DMS 273 treated with DMSO at 0.1 percent for 48 hours (cell line): ENCODE measurements at regions not wholly inside any gene's neighbourhood (a gene's known extent, or its start where the extent isn't known, plus 50 kb on each side); places are given as distances from the start of the nearest gene placed in this dataset.
"Not testable (repeated sequence)": the region's sequence is repeated elsewhere in the genome, so short reads cannot be mapped to it uniquely, and the experiment has no call there.

Experiments used
- DNase-seq: peaks from one replicate; lab custom pipeline; 2025; lab: John Stamatoyannopoulos, UW

DNA sequence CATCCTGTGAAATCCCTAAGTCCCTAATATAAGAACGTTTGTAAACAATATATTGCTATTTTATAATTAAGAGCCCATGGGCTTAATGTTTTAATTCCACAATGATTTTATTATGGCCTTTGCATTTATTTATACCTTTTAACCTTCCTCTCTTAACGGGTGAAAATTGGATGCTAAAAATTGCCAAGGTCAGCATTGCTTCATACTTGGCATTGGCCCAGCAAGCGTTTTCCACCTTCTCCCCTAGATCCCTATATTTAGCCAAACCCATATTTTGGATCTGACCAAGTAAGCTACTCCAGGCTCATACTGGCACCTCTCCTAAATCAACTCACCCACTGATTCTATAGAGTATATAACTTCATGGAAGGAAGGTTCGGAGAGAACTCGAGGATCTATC is 188.0 kb upstream of the NR2F2 start:
- no peak for DNase-seq

GRCh38 chr15:96144734-96145133 is 185.8 kb upstream of the NR2F2 start:
- DNase-seq, result no peak

GRCh38 chr15:96146726-96147125 is 183.8 kb upstream of the NR2F2 start:
- DNase-seq, result no peak

- no peak for DNase-seq
Measured at GRCh38 chr15:96147267-96147666, 183.2 kb upstream of the NR2F2 start.

DNA sequence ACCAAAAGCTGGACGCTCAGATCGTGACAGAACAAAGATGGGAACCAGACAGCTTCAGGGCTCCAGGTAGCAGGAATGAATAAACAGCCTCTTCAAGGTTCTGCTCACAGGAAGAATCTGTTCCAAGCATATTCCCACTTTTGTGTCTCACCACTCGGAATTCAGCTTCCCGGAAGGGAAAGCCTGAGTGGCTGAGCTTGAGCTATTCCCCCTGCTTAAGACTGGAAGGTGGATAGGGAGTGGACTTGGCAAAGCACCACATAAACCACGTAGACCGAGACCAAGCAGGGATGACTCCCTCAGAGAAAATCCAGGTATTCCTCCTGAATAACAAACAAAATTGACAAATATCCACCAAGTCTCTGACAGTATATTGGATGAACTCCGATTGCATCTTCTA is 180.2 kb upstream of the NR2F2 start:
- DNase-seq, result no peak

GRCh38 chr15:96151749-96152148 is 178.8 kb upstream of the NR2F2 start:
- DNase-seq, result not testable (repeated sequence)

DNA sequence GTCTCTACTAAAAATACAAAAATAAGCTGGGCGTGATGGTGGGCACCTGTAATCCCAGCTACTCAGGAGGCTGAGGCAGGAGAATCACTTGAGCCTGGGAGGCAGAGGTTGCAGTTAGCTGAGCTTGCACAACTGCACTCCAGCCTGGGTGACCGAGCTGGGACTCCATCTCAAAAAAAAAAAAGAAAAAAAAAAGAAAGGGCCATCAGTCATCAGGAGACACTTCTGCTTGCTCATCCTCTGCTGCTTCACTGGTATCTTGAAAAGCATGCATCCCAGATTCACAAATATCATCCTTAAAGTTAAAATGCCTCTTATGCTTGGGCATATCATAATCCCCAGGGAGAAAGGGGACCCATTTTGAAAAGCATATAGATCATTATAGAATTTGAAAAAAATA is 176.6 kb upstream of the NR2F2 start:
- no peak for DNase-seq

GRCh38 chr15:96158938-96159337 is 171.6 kb upstream of the NR2F2 start:
- no peak for DNase-seq

DNA sequence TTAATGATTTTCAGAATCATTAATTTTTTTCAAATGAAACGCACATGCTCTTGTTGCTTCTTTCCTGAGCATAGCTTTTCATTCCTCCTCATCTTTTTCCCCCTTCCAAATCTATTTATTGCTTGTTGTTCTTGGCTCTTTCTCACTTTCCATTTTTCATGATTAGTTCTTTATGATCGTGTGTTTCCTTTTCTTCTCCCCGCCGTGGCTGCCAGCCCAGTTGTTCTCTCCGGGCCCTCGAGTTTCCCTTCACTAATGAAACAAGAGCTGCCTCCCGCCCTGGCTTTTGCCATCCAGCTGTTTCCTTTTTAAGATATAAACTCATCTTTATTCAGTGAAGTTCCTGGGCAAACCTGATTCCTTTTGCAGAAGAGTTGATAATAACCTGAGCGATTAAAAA is 170.2 kb upstream of the NR2F2 start:
- DNase-seq, result no peak

GRCh38 chr15:96160800-96161199 is 169.7 kb upstream of the NR2F2 start:
- DNase-seq, result no peak

DNA sequence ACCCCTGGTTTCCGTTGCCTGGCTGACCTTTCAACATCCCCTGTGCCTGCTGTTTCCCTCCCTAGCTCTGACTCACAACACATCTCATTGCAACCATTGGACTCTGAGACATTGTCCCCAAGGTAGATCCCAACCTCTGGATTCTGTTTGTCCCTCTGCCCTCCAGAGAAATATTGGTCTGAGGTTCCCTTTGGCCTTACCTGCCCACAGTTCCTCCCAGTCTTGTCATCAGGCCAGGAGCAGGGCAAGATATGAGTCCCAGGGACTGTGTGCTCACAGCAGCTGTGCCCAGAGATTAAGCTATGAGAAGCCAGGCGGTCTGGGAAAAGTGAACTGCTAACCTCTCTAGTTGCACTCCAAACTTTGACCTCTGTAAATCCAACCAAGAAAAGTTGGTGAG is 168.2 kb upstream of the NR2F2 start:
- no peak for DNase-seq

DNA sequence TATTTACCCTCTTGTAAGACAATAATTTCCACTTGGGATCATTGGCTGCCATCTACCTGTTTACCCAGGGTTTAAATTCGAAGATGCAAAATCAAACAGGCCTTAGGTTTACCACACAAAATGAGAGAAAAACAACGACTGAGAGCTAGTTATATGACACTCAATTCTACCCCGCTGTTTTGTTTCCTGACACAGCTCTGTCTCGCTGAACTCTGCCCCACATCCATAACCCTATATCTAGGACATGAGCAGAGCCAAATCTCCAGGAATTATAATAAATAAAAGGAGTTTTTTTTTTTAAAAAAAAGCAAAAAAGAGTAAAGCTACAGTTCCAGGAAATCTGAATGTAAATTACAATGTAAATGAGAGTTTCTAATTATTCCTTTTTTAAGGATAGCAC is 165.4 kb upstream of the NR2F2 start:
- DNase-seq, result no peak

DNA sequence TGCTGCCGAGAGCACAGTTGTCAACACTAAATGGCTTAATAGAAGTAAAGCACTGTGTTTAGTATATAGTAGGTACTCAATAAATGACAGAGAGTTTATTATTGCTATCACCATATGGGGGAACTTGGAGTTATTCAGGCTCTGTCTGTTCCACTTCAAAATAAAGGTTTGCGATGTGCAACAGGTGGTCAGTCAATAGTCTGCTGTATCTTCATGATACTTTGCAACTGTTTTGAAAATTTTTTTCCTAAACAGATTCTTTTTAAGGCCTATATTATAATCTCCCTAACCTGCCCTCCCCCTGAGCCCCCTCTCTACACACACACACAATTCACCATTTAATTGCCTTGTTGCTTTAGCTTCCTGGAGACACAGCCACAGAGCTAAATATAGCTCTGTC is 164.7 kb upstream of the NR2F2 start:
- DNase-seq, result no peak

DNA sequence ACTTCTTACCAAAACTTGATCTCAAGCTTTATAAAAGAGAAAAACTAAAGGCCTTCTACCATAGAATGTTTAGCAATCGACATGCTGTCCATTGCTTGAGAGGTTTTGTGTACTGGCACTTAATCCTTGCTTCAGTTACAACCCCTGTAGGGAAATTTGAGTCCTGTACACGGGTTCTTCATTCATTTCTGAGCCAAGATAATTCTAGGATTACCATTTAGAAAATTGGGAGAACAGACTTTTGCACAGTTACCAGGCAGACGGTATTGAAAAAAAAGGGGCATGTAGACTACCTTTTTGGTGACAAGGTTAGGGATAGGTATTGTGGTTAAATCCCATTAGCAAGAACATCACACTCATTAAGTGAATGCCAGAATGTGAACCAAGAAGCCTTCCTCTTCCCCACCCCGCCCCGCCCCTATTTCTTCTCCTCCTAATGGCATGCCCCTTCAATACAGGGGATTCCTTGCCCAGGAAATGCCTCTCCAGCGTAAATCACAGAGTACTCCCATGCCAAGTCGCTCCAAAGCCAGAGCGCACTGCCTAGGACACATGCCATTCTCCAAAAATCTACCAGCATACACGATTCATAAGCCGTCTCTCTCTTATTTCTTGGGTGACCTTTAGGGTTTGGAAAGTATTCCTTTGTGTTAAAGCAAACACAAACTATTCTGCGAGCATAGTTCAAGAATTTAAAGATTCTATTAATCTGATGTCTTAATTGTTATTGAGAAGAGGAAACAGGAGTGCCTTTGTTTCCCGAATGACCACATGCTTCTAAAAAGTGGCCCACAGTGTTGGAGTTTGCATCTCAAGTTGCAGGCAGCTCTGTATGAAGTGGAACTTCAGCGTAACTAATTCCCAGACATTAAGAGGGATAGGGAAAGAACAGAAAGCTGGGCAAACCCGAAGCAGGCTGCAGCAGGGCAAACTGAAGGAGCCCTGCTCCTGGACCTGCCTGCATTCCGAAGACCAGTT is 164.0 kb upstream of the NR2F2 start:
- no peak for DNase-seq

DNA sequence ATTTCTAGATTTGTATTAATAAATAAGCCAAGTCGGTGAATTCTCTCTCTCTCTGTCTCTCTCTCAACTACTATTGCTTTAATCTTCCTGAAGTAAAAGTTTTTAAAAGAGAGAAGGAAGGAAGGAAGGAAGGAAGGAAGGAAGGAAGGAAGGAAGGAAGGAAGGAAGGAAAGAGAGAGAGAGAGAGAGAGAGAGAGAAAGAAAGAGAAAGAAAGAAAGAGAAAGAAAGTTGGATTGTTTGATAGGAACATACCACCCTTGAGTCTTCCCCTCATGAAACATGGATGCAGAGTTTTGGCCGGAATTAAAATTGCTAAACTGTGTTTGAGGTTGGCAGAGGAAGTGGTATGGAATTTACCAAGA is 159.9 kb upstream of the NR2F2 start:
- DNase-seq, result not testable (repeated sequence)

DNA sequence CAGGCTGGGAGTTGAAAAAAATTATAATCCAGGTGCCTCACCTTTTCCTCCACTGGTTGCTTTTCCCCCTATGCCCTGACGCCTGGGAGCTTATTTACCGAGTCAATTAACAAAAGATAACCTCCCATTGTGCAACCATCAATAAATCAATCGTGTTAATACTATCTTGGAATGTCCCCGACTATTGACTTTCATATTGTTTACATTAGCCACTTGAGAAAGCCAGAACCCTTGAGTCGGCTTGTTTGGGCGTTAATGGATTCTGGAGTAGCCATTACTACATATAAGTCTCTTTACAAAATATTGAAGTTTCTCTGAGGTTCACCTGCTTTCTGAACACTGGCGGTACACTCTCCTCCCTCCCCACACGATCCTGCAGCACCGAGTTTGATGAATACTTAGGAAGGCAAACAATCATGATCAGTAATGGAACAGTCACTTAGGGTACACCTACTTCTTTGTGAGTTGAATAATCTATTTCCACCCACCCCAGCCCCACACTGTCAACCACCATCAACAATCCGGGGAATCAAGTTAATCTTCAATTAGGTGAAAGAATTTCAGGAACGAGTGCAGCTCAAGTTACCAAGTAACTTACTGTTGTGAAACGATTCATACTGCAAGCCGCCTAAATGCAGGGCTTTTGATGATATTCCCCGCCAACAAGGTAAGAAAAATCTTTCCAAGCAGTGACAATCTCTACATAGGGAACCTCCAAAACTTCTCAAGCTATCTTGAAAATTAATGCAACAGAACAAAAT is 159.3 kb upstream of the NR2F2 start:
- DNase-seq, result no peak

- no peak for DNase-seq
Measured at GRCh38 chr15:96171853-96172296, 158.6 kb upstream of the NR2F2 start.

GRCh38 chr15:96172417-96172816 is 158.1 kb upstream of the NR2F2 start:
- DNase-seq, result no peak

DNA sequence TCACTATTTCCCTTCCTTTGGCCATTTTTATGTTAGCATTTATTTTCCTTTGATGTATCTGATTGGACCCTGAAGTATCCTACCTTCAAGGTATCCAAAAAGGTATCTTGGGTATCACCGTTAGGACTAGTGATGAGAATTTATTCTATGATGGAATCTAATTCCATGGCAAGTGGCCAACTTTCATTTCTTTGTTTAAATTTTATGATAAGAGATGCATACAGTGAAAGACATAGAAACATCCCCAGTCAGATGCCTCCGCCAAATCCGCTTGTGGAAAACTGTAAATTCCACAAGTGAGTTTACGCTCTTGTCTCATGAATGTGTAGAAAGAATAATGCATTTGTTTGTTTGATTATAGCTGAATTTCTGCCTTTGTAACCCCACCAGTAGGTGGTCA is 153.7 kb upstream of the NR2F2 start:
- no peak for DNase-seq

DNA sequence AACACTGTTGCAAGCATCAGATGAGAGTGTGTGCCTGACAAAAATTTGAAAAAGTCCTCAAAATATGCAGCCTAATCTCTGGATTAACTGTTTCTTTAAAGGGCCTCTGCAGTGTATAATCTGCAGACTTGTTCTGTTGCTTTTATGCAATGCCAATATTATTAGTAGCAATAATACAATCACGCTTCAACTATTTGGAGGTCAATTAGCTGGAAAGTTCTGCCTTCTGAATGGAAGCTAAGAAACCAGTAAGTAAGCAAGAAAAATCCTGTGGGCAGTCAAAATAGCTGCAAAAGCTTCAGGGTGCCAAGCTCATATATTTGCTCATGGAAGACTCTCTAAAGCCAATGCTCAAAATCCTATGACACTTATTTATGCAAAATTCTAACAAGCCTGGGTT is 153.2 kb upstream of the NR2F2 start:
- no peak for DNase-seq

- DNase-seq, result no peak
Measured at GRCh38 chr15:96180087-96180748, 150.3 kb upstream of the NR2F2 start.

GRCh38 chr15:96181217-96181616 is 149.3 kb upstream of the NR2F2 start:
- DNase-seq, result no peak

DNA sequence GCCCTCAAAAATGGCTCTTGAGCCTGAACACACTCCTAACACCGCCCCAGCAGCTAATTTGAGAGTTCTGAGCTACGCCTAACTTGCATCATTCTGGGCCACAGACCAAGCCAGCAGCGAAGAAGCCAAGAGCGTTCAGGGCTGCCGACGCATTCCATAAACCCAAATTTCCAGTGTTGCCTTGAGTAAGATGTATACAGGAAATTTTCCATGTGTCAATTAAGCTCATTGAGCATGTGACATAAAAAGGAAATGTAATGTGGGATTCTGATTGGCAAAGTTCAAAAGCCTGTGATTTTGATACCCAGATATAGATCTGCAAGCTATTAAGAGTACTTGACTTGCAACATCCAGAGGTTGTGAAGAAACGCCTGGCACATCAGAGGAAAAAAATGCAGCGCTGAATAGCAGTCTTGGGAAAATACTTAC is 148.6 kb upstream of the NR2F2 start:
- no peak for DNase-seq
